ENCODE measurements at regions not wholly inside any gene's neighbourhood (a gene's known extent, or its start where the extent isn't known, plus 50 kb on each side); places are given as distances from the start of the nearest gene placed in this dataset.

GRCh38 chr14:65828396-65828795 is 415.9 kb downstream of the FUT8 start:
- H2AK5ac ChIP-seq (ENCODE audit: low read length) = no peak overlapping the region
- H3K56ac ChIP-seq (ENCODE audit: low read length) = no peak overlapping the region
- H3K23ac ChIP-seq (ENCODE audit: low read length) = no peak overlapping the region
- no peak overlapping the region for H3K27ac ChIP-seq (ENCODE audit: low read depth, low read length)
- H3K79me2 ChIP-seq (ENCODE audit: control insufficient read depth, insufficient read depth, low read length) = no peaks in the 10 kb centered on the region
- no peak overlapping the region for H3K18ac ChIP-seq (ENCODE audit: low read length)
- no peak overlapping the region for H3K4me3 ChIP-seq (ENCODE audit: low read length)
- no peak for DNase-seq
- H3K4me2 ChIP-seq (ENCODE audit: low read length) = no peak overlapping the region
- no CpG with 5 or more reads among the region's 4 CpGs for WGBS (ENCODE audit: extremely low coverage, insufficient coverage, low lambda C conversion rate)
- no peak overlapping the region for H3K9ac ChIP-seq (ENCODE audit: low read length)
- no peak overlapping the region for H3K4ac ChIP-seq (ENCODE audit: low read depth, low read length)
- H2BK15ac ChIP-seq (replicated peaks; ENCODE audit: low read depth) = no peak overlapping the region
- H4K8ac ChIP-seq (ENCODE audit: low read depth, low read length) = no peak overlapping the region
- no peaks in the 10 kb centered on the region for H3K27me3 ChIP-seq (ENCODE audit: insufficient read depth, low read length, poor library complexity)
- no peak overlapping the region for H2BK5ac ChIP-seq (ENCODE audit: low read length)
- no peak overlapping the region for H4K5ac ChIP-seq (ENCODE audit: low read length)
- H2BK120ac ChIP-seq (ENCODE audit: low read depth, low read length) = no peak overlapping the region
- H3K4me1 ChIP-seq (ENCODE audit: control insufficient read depth, low read depth, low read length) = no peaks in the 10 kb centered on the region
- H3K79me1 ChIP-seq (ENCODE audit: low read length) = no peaks in the 10 kb centered on the region
- H3K36me3 ChIP-seq (ENCODE audit: control insufficient read depth, insufficient read depth, low read length) = no peaks in the 10 kb centered on the region

DNA sequence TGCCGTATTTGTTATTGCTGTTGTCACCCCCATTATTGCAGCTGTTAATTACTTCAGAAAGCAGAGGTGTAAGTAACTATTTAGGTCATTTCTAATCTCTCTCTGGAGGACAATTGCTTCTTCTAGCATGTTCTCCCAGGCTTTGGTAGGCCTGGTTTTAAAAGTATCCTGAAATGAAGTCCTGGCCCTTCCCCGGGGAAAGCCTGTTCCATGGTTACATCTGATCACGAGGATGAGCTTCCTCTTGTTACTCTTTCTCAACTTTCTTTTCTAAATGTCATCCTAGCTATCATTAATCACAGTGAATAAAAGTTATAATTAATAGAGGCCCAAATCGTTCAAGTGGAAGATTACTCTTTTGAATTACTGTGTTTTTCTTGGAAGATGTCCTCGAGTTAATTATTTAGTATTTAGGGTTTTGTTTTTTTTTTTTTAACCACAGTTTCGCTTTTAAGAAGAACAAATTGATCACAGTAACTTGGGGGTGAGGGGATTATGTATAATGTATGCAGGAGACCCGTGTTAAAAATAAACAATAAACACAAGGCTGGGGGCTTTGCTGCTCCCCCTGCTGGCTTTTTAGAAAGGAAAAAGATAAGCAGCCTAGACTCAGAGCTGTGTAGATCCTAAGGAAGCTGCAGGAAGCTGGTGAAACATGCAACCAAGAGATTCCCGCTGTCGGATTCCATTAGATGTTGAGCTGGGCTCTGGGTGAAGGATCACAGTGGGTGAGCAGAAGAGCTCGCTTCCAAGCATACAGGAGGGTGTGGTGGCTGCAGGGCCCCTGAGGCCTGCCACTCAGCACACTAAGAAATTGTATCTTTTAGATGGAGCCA is 420.1 kb downstream of the FUT8 start:
- Histone ChIP-seq H2BK120ac (ENCODE audit: low read depth, low read length) (no peak overlapping the region), H3K23ac (ENCODE audit: low read length) (no peak overlapping the region), H3K9ac (ENCODE audit: low read length) (no peak overlapping the region), H2BK15ac (replicated peaks; ENCODE audit: low read depth) (no peak overlapping the region), H3K18ac (ENCODE audit: low read length) (peak overlapping the region; percentile 19), H3K79me1 (ENCODE audit: low read length) (no peaks in the 10 kb centered on the region), H3K56ac (ENCODE audit: low read length) (no peak overlapping the region), H3K4ac (ENCODE audit: low read depth, low read length) (no peak overlapping the region), H4K5ac (ENCODE audit: low read length) (no peak overlapping the region), H2AK5ac (ENCODE audit: low read length) (no peak overlapping the region), H3K4me2 (ENCODE audit: low read length) (no peak overlapping the region), H3K79me2 (ENCODE audit: control insufficient read depth, insufficient read depth, low read length) (no peaks in the 10 kb centered on the region), H3K4me1 (ENCODE audit: control insufficient read depth, low read depth, low read length) (no peaks in the 10 kb centered on the region), H3K27me3 (ENCODE audit: insufficient read depth, low read length, poor library complexity) (no peaks in the 10 kb centered on the region), H3K27ac (ENCODE audit: low read depth, low read length) (no peak overlapping the region), H4K8ac (ENCODE audit: low read depth, low read length) (no peak overlapping the region), H3K4me3 (ENCODE audit: low read length) (no peak overlapping the region), H2BK5ac (ENCODE audit: low read length) (no peak overlapping the region), H3K36me3 (ENCODE audit: control insufficient read depth, insufficient read depth, low read length) (no peaks in the 10 kb centered on the region)
- WGBS (ENCODE audit: extremely low coverage, insufficient coverage, low lambda C conversion rate) = no CpG with 5 or more reads among the region's 10 CpGs
- peak; percentile 66 for DNase-seq

DNA sequence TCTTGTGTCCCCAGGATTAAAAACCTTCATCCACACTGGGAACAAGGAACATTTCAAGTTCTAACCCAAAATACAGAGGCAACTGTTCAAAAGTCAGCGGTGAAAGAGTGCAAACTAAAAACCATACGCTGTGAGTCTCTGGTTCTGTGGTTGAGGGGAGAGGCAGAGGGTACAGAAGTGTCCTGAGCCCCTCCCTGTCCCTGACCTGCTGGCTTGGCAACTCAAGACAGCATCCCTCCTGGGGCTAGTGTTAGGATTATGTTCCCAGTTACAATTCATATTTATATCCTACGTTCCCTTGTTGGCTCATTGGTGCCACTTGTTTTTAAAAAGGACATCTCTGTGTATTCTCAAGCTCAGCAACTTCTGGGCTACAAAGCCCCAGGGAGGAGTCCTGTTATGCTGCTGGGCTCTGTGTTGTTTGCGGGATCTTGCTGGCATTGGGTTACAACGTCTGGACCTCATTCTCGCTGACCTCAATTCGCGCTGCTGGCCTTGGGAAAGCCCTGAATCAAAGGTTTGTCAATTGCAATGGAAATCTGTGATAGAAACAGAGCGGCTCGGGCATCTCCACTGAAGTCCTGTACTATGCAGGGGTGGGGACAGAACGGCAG is 420.8 kb downstream of the FUT8 start:
- H3K4ac ChIP-seq (ENCODE audit: low read depth, low read length) = no peak overlapping the region
- no peak overlapping the region for H3K4me2 ChIP-seq (ENCODE audit: low read length)
- no peaks in the 10 kb centered on the region for H3K79me1 ChIP-seq (ENCODE audit: low read length)
- DNase-seq = no peak
- no peaks in the 10 kb centered on the region for H3K36me3 ChIP-seq (ENCODE audit: control insufficient read depth, insufficient read depth, low read length)
- H3K27me3 ChIP-seq (ENCODE audit: insufficient read depth, low read length, poor library complexity) = no peaks in the 10 kb centered on the region
- H3K9ac ChIP-seq (ENCODE audit: low read length) = no peak overlapping the region
- no peak overlapping the region for H4K8ac ChIP-seq (ENCODE audit: low read depth, low read length)
- H3K18ac ChIP-seq (ENCODE audit: low read length) = peak overlapping the region; percentile 30
- H4K5ac ChIP-seq (ENCODE audit: low read length) = no peak overlapping the region
- H2AK5ac ChIP-seq (ENCODE audit: low read length) = no peak overlapping the region
- no peak overlapping the region for H3K4me3 ChIP-seq (ENCODE audit: low read length)
- no peaks in the 10 kb centered on the region for H3K4me1 ChIP-seq (ENCODE audit: control insufficient read depth, low read depth, low read length)
- H2BK5ac ChIP-seq (ENCODE audit: low read length) = no peak overlapping the region
- no peak overlapping the region for H2BK120ac ChIP-seq (ENCODE audit: low read depth, low read length)
- H3K23ac ChIP-seq (ENCODE audit: low read length) = no peak overlapping the region
- H3K56ac ChIP-seq (ENCODE audit: low read length) = no peak overlapping the region
- H2BK15ac ChIP-seq (replicated peaks; ENCODE audit: low read depth) = no peak overlapping the region
- H3K79me2 ChIP-seq (ENCODE audit: control insufficient read depth, insufficient read depth, low read length) = no peaks in the 10 kb centered on the region
- no CpG with 5 or more reads among the region's 11 CpGs for WGBS (ENCODE audit: extremely low coverage, insufficient coverage, low lambda C conversion rate)
- H3K27ac ChIP-seq (ENCODE audit: low read depth, low read length) = no peak overlapping the region

GRCh38 chr14:65834051-65834450 is 421.5 kb downstream of the FUT8 start:
- Histone ChIP-seq H3K4ac (ENCODE audit: low read depth, low read length) (no peak overlapping the region), H3K4me3 (ENCODE audit: low read length) (no peak overlapping the region), H3K36me3 (ENCODE audit: control insufficient read depth, insufficient read depth, low read length) (no peaks in the 10 kb centered on the region), H3K79me1 (ENCODE audit: low read length) (no peaks in the 10 kb centered on the region), H3K4me2 (ENCODE audit: low read length) (no peak overlapping the region), H3K23ac (ENCODE audit: low read length) (no peak overlapping the region), H4K5ac (ENCODE audit: low read length) (no peak overlapping the region), H3K27me3 (ENCODE audit: insufficient read depth, low read length, poor library complexity) (no peaks in the 10 kb centered on the region), H3K56ac (ENCODE audit: low read length) (no peak overlapping the region), H2BK15ac (replicated peaks; ENCODE audit: low read depth) (no peak overlapping the region), H4K8ac (ENCODE audit: low read depth, low read length) (no peak overlapping the region), H3K18ac (ENCODE audit: low read length) (no peak overlapping the region), H2BK120ac (ENCODE audit: low read depth, low read length) (no peak overlapping the region), H3K79me2 (ENCODE audit: control insufficient read depth, insufficient read depth, low read length) (no peaks in the 10 kb centered on the region), H3K4me1 (ENCODE audit: control insufficient read depth, low read depth, low read length) (no peaks in the 10 kb centered on the region), H3K9ac (ENCODE audit: low read length) (no peak overlapping the region), H2AK5ac (ENCODE audit: low read length) (no peak overlapping the region), H3K27ac (ENCODE audit: low read depth, low read length) (no peak overlapping the region), H2BK5ac (ENCODE audit: low read length) (no peak overlapping the region)
- no CpG with 5 or more reads among the region's 7 CpGs for WGBS (ENCODE audit: extremely low coverage, insufficient coverage, low lambda C conversion rate)
- no peak for DNase-seq

- no peak overlapping the region for H3K23ac ChIP-seq (ENCODE audit: low read length)
- H4K5ac ChIP-seq (ENCODE audit: low read length) = no peak overlapping the region
- H3K79me2 ChIP-seq (ENCODE audit: control insufficient read depth, insufficient read depth, low read length) = no peaks in the 10 kb centered on the region
- no peak overlapping the region for H2BK15ac ChIP-seq (replicated peaks; ENCODE audit: low read depth)
- no peak overlapping the region for H3K4me3 ChIP-seq (ENCODE audit: low read length)
- no peak overlapping the region for H3K27ac ChIP-seq (ENCODE audit: low read depth, low read length)
- no peak overlapping the region for H3K4me2 ChIP-seq (ENCODE audit: low read length)
- H3K18ac ChIP-seq (ENCODE audit: low read length) = no peak overlapping the region
- peak overlapping the region; percentile 62 for H3K56ac ChIP-seq (ENCODE audit: low read length)
- H2BK5ac ChIP-seq (ENCODE audit: low read length) = no peak overlapping the region
- H2BK120ac ChIP-seq (ENCODE audit: low read depth, low read length) = no peak overlapping the region
- H3K36me3 ChIP-seq (ENCODE audit: control insufficient read depth, insufficient read depth, low read length) = no peaks in the 10 kb centered on the region
- no peak overlapping the region for H3K4ac ChIP-seq (ENCODE audit: low read depth, low read length)
- H2AK5ac ChIP-seq (ENCODE audit: low read length) = peak overlapping the region; percentile 33
- H3K79me1 ChIP-seq (ENCODE audit: low read length) = no peaks in the 10 kb centered on the region
- no peak for DNase-seq
- no peak overlapping the region for H4K8ac ChIP-seq (ENCODE audit: low read depth, low read length)
- no peaks in the 10 kb centered on the region for H3K27me3 ChIP-seq (ENCODE audit: insufficient read depth, low read length, poor library complexity)
- WGBS (ENCODE audit: extremely low coverage, insufficient coverage, low lambda C conversion rate) = no CpG with 5 or more reads among the region's 6 CpGs
- H3K9ac ChIP-seq (ENCODE audit: low read length) = no peak overlapping the region
- no peaks in the 10 kb centered on the region for H3K4me1 ChIP-seq (ENCODE audit: control insufficient read depth, low read depth, low read length)
Observed at GRCh38 chr14:65834812-65835211, 422.3 kb downstream of the FUT8 start.

Data from mesendoderm (in vitro differentiated cells).